HG03457 (cell line): ENCODE measurements at regions not wholly inside any gene's neighbourhood (a gene's known extent, or its start where the extent isn't known, plus 50 kb on each side); places are given as distances from the start of the nearest gene placed in this dataset.

ENCODE experiments used
- ATAC-seq: cut with Tn5 transposase; IDR thresholded peaks from one replicate; pipeline ENCODE4 v1.9.1; 2021; ENCODE audit warnings: moderate number of reproducible peaks; ENCODE audit not compliant: unreplicated experiment

DNA sequence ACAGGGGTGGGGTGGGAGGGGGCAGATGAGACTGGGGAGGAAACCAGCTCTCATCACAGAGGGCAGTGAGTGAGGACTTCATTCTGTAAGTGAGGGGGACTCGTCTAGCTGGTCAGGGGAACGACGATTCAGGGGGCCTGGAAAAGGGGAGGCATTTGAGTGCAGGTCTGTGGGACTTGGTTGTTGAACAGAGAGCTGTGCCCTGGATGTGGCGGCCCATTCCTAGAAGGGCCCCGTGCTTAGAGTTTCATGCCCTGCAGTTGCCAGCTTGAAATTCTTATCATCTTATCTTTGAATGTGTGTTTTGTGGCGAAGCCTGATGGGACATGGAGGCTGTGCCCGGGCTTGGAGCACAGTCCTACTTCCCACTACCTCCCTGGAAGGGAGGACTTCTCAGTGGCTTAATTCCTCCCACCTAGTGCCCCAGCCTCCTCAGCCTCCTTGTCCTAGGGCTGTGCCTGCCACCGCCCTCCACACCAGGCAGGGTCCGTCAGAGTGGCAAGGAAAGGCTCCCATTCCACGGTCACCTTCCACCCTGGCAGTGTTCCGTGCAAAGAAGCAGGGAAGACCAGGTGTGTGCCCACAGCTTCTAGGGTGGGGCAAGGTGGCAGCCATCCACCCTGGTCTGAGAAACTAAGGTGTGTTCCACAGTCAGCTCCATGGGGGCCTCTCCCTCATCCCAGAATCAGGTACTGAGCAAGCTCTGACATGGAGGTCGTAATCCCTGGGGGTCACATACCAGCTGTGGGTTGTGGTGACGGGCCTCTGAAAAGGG lies 59.7 kb upstream of the LMO1 start:
- ATAC-seq: no peak

DNA sequence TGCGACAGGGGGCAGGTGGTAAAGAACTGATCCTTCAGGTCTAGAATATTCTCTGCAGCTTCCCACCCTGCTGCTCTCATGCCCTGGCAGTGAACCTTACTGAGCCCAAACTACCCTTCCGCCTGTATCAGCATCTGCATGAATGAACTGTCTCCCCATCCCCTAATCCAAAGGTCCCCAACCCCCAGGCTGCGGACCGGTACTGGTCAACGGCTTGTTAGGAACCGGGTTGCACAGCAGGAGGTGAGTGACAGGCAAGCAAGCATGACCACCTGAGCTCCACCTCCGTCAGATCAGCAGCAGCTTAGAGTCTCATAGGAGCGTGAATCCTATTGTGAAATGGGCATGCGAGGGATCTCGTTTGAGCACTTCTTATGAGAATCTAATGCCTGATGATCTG lies 58.2 kb upstream of the LMO1 start:
- ATAC-seq: no peak

DNA sequence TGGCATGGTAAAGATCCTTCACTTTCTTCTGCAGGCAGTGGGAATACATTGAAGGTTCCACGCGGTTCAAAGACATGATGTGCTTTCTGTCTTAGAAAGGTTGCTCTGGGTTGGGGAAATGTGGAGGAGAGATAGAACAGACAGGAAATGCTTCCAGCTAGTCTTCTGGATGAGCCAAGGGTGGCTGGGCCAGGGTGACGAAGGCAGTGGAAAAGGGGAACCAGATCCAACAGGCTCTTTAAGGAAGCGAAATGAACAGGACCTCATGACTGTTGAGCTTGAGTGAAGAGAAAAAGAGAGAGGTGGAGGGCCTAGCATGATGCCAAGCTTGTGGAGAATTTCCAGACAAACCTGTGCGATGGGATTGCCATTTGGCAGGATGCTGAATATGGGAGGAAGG lies 56.4 kb upstream of the LMO1 start:
- no peak for ATAC-seq

DNA sequence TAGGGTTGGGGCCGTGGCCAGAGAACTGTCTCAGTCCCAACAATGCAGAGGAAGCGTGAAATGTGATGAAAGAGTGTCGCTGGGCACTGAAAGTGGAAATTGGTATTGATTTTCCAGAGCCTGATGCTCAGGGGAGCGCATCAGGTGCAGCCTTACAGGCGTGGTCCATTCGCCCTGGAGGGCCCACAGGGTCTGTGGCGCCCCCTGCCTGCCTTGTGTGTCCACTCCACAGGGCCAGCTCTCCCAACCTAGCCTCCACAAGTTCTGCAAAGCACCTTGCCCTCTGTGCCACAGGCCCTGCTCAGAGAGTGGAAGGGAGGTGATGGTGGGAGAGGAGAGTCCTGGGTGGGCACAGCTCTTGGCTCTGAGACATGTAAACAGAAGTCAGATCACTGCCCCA lies 54.9 kb upstream of the LMO1 start:
- ATAC-seq: no peak

DNA sequence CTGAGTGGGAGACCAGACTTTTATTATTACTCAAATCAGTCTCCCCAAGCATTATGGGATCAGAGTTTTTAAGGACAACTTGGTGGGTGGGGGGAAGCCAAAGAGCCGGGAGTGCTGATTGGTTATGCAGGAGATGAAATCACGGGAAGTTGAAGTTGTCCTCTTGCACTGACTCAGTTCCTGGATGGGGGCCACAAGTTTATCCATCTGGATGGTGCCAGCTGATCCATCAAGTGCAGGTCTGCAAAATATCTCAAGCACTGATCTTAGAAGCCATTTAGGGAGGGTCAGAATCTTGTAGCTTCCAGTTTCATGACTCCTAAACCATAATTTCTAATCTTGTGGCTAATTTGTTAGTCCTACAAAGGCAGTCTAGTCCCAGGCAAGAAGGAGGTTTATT lies 53.5 kb upstream of the LMO1 start:
- ATAC-seq: no peak

DNA sequence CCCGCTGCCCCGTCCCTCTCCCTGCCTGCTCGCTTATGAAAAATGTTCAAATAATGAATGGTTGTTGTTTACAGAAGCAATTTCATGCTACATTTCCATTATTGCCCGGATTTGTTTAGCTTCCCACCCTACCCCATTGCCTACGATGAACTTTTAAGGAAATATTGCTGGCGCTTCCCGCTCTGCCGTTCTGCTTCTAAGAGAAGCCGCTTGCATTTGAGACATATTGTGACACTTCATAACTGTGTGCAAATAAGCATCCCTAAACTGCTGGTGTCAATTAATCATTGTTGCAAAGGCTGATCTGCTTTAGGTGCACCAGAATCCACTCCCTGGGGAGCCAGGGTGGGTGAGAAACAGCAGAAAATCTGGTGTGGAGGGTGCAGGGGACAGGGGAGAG lies 52.3 kb upstream of the LMO1 start:
- ATAC-seq: no peak

DNA sequence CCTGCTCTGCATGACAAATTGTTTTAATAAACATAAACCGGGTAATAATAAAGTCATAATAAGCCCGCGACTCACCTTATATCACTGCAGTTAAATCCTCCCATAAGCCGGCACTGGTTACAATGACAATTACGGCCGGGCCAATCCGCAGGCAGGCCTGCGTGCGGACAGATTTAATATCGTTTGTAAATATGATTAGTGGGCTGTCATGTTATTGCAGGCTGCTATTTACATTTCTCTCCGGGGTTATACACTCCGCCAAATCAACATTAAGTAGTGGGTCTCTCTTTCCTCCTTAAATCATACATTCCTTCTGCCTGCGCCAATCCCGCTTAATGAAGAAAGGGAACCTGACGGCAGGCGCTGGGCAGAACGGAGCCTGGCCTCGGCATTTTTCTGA lies 51.8 kb upstream of the LMO1 start:
- no peak for ATAC-seq

DNA sequence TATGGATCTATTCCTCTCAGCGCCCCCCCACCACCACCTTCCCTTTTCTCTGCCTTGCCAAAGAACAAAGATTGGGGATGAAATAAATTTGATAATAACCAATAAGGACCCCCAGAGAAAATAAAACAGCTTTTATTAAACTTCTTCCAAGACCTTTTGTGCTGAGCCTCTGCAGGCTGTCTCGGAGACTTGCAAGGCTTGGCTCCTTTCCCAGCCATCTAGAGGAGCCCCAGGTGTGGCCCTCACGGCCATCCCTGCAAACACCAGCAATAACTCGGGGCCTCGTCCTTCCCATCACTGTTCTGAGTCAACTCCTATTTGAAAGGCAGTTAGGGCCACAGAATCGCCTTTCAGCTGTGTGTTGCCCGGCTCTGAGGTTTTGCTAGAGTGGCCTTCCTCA lies 51.2 kb upstream of the LMO1 start:
- ATAC-seq: no peak

DNA sequence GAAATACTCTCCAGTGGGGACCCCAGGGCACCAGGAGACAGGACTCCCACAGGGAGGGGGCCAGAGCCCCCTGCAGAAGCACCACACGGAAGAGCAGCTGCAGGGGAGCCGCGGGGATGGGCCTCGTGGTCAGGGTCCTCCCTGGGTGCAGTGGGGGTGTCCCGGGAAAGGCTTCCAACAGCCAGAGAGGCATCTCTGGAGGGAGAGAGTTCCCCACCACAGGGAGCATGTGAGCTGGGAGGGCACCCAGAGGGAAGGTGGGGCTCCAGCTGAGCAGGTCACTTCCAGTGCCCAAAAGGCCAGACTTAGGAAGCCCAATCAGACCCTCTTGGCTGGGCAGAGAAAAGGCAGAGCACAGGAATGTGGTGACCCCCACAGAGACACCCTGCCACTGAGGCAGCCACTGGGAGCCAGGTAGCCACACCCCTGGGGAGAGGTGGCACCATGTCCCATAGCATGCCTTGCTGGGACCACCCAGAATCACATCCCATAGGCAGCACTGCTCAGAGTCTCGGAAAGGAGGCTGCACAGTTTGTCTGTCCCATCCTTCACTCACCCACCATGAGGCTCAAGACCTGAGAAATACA lies 49.9 kb upstream of the LMO1 start:
- no peak for ATAC-seq
